SK-N-SH treated with all-trans-retinoic acid at 6 μM for 48 hours (cell line): ENCODE measurements at regions not wholly inside any gene's neighbourhood (a gene's known extent, or its start where the extent isn't known, plus 50 kb on each side); places are given as distances from the start of the nearest gene placed in this dataset.

Source experiments
- PATZ1 ChIP-seq: fragments of 250-450 bp; sonication (Bioruptor Pico); IDR thresholded peaks from 2 replicates; pipeline ENCODE4 v1.8.0; 2020; ENCODE audit warnings: mild to moderate bottlenecking, moderate library complexity, borderline replicate concordance
- RARB ChIP-seq: fragments of 250-450 bp; sonication (Bioruptor Pico); IDR thresholded peaks from 2 replicates; pipeline ENCODE4 v1.8.0; 2021; ENCODE audit warnings: mild to moderate bottlenecking, moderate library complexity
- SNAI2 ChIP-seq: fragments of 250-450 bp; sonication (Bioruptor Pico); IDR thresholded peaks from 2 replicates; pipeline ENCODE4 v1.5.0; 2020; ENCODE audit warnings: mild to moderate bottlenecking, moderate library complexity

GRCh38 chr11:42465623-42466022 lies 846.2 kb upstream of the API5 start:
- no peak for TF ChIP-seq PATZ1
- no peak for TF ChIP-seq RARB (CRISPR knock-in tag)
- TF ChIP-seq SNAI2 = no peak
